OCI-LY3 (cell line): ENCODE measurements at regions not wholly inside any gene's neighbourhood (a gene's known extent, or its start where the extent isn't known, plus 50 kb on each side); places are given as distances from the start of the nearest gene placed in this dataset.

Experiments
- EZH2phosphoT487 ChIP-seq: fragments of 200-600 bp; shearing (Covaris generic); IDR thresholded peaks from 2 replicates; pipeline ENCODE4 v1.6.1; 2018; ENCODE audit warnings: antibody characterized with exemption, mixed run types, low read depth
- TF ChIP-seq, protein P1 (sequence below): fragments of 200-600, 300-600 bp; sonication (generic); IDR thresholded peaks from 2 replicates; pipeline ENCODE4 v1.5.1; 2014; ENCODE audit warnings: antibody characterized with exemption, low read length, low read depth

DNA sequence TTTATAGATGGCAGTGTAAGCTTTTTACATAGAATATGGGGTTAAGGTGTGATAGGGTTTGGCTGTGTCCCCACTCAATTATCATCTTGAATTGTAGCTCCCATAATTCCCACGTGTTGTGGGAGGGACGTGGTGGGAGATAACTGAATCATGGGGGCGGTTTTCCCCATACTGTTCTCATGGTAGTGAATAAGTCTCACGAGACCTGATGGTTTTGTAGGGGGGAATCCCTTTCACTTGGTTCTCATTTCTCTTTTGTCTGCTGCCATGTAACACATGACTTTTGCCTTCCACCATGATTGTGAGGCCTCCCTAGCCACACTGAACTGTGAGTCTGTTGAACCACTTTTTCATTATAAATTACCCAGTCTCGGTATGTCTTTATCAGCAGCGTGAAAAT is 290.3 kb upstream of the B3GALT2 start:
- TF ChIP-seq, protein P1, sequence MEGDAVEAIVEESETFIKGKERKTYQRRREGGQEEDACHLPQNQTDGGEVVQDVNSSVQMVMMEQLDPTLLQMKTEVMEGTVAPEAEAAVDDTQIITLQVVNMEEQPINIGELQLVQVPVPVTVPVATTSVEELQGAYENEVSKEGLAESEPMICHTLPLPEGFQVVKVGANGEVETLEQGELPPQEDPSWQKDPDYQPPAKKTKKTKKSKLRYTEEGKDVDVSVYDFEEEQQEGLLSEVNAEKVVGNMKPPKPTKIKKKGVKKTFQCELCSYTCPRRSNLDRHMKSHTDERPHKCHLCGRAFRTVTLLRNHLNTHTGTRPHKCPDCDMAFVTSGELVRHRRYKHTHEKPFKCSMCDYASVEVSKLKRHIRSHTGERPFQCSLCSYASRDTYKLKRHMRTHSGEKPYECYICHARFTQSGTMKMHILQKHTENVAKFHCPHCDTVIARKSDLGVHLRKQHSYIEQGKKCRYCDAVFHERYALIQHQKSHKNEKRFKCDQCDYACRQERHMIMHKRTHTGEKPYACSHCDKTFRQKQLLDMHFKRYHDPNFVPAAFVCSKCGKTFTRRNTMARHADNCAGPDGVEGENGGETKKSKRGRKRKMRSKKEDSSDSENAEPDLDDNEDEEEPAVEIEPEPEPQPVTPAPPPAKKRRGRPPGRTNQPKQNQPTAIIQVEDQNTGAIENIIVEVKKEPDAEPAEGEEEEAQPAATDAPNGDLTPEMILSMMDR = no peak
- TF ChIP-seq EZH2phosphoT487 = no peak
